Ovary (tissue), 7 donors: ENCODE measurements at regions not wholly inside any gene's neighbourhood (a gene's known extent, or its start where the extent isn't known, plus 50 kb on each side); places are given as distances from the start of the nearest gene placed in this dataset.

Experiments
- DNase-seq, 5 donors: peaks; one replicate each; pipeline ENCODE4 v3.0.0-alpha.2; 2019 to 2020
- H3K27ac ChIP-seq, 2 donors: fragments of 200-600 bp; one replicate each; pipeline versions ENCODE4 v1.5.1 to v1.8.0; 2019 to 2022
- H3K27me3 ChIP-seq: fragments of 200-600 bp; one replicate; pipeline ENCODE4 v1.8.0; 2022
- H3K36me3 ChIP-seq: fragments of 200-600 bp; sonication (generic); one replicate; pipeline ENCODE4 v1.5.1; 2019
- H3K4me1 ChIP-seq: one replicate; pipeline ENCODE4 v1.8.1; 2013; ENCODE audit warnings: mild to moderate bottlenecking, moderate library complexity; ENCODE audit not compliant: insufficient read depth
- H3K4me3 ChIP-seq: fragments of 200-600 bp; sonication (generic); one replicate; pipeline ENCODE4 v1.5.1; 2017
- H3K9me3 ChIP-seq, 2 donors: fragments of 200-600 bp in 1 of 2; sonication (generic) in 1 of 2; one replicate each; pipeline versions ENCODE4 v1.5.1 to v1.8.1; 2013 to 2019; ENCODE audit warnings: mild to moderate bottlenecking in 1 of 2, moderate library complexity in 1 of 2
- EP300 ChIP-seq: sonication (generic); formaldehyde crosslinking; IDR thresholded peaks from one replicate; pipeline ENCODE4 v1.6.1; 2017; ENCODE audit warnings: antibody characterized with exemption
- POLR2A ChIP-seq: fragments of 450-650 bp; IDR thresholded peaks from one replicate; pipeline ENCODE4 v1.6.1; 2017; ENCODE audit warnings: antibody characterized with exemption, mild to moderate bottlenecking, moderate library complexity
- WGBS, 3 donors: extraction: QIAGEN DNeasy Blood & Tissue Kit in 1 of 3; methylation state at CpG; one replicate each; pipeline versions ENCODE4 v1.1.5 to v1.1.7; 2013 to 2017; 5-methylcytosine and 5-hydroxymethylcytosine counted together
- intact Hi-C, 4 donors: fragments of 100-400 bp; cut with DNase I; formaldehyde crosslinking; loops; one replicate each; pipeline versions ENCODE4 v1.11.0 to v1.15.1; 2022 to 2023
- TF ChIP-seq, protein P1 (sequence below), 3 donors: fragments of 450-650 bp in 2 of 3; fragments of 200-600 bp in 1 of 3; IDR thresholded peaks; one replicate each; pipeline versions ENCODE4 v1.5.1 to v1.8.0; 2016 to 2022; ENCODE audit warnings: antibody characterized with exemption in 3 of 3, mild to moderate bottlenecking in 1 of 3
- donor health status: DM: no; HTN: no; CAD: no; lungs with moderate emphysema.
- donor health status: DM: no; HTN: no; CAD: no.
- donor health status: Bipolar disorder and iron deficiency.
- donor health status: DM: no; HTN: no; CAD: no.
- donor health status: DM: yes; HTN: yes; CAD: no.

DNA sequence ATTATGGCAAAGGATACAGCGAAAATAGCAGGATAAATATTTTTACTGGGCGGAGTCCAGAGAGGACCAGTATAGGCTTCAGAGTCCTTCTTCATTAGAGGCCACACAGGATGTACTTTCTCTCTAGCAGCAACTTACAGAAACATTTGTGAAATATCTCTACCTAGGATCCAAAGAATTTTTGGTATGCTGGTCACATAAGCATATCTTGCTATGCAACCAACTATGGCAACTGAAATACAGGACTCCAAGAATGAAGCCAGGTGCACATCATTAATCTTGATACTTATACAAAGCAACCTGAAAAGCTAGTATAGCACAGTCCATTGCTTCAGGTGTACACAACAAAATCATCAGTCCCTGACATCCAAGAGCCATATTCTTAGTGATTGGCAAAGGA lies 59.1 kb upstream of the NABP1 start:
- no peak for DNase-seq
- TF ChIP-seq, protein P1, sequence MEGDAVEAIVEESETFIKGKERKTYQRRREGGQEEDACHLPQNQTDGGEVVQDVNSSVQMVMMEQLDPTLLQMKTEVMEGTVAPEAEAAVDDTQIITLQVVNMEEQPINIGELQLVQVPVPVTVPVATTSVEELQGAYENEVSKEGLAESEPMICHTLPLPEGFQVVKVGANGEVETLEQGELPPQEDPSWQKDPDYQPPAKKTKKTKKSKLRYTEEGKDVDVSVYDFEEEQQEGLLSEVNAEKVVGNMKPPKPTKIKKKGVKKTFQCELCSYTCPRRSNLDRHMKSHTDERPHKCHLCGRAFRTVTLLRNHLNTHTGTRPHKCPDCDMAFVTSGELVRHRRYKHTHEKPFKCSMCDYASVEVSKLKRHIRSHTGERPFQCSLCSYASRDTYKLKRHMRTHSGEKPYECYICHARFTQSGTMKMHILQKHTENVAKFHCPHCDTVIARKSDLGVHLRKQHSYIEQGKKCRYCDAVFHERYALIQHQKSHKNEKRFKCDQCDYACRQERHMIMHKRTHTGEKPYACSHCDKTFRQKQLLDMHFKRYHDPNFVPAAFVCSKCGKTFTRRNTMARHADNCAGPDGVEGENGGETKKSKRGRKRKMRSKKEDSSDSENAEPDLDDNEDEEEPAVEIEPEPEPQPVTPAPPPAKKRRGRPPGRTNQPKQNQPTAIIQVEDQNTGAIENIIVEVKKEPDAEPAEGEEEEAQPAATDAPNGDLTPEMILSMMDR (IDR thresholded peaks at IDR 0.05): no peak
- TF ChIP-seq POLR2A (no peak), EP300 (no peak)
- no peaks in the 10 kb centered on the region for H3K27me3 ChIP-seq
- 86 to 95% (median 91%) methylated on average over 2 of the region's 2 CpGs for WGBS, 3 donors
- H3K36me3 ChIP-seq: no peaks in the 10 kb centered on the region
- intact Hi-C loops: no loop called here
- H3K4me1 ChIP-seq: no peaks in the 10 kb centered on the region
- no peak overlapping the region for H3K27ac ChIP-seq
- H3K4me3 ChIP-seq: no peak overlapping the region
- H3K9me3 ChIP-seq: no peaks in the 10 kb centered on the region

DNA sequence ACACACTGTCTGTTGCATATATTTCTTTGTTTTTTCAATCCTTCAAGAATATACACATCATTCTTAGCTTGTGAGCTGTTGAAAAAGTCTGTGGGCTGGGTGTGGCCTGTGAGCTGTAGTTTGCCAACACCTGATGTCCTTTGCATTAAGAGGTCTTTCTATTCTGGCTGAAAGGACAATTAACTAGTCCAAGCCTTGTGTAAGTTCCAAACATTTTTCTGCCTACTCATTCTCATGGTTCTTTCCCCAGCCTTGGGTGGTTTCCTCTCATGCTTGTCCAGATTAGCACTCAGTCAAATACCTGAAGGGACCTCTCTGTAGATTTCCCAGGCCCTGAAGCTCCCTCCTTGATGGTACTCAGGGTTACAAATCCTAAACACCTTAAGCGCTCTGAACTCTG lies 57.8 kb upstream of the NABP1 start:
- Histone ChIP-seq H3K27me3 (no peaks in the 10 kb centered on the region), H3K4me3 (no peak overlapping the region), H3K4me1 (no peaks in the 10 kb centered on the region), H3K36me3 (no peaks in the 10 kb centered on the region), H3K9me3 (no peaks in the 10 kb centered on the region), H3K27ac (no peak overlapping the region)
- TF ChIP-seq, protein P1 (IDR thresholded peaks at IDR 0.05): no peak
- TF ChIP-seq POLR2A (no peak), EP300 (no peak)
- intact Hi-C loops: no loop called here
- DNase-seq: no peak
- 98 to 100% (median 100%) methylated on average over 1 of the region's 1 CpG for WGBS, 3 donors

DNA sequence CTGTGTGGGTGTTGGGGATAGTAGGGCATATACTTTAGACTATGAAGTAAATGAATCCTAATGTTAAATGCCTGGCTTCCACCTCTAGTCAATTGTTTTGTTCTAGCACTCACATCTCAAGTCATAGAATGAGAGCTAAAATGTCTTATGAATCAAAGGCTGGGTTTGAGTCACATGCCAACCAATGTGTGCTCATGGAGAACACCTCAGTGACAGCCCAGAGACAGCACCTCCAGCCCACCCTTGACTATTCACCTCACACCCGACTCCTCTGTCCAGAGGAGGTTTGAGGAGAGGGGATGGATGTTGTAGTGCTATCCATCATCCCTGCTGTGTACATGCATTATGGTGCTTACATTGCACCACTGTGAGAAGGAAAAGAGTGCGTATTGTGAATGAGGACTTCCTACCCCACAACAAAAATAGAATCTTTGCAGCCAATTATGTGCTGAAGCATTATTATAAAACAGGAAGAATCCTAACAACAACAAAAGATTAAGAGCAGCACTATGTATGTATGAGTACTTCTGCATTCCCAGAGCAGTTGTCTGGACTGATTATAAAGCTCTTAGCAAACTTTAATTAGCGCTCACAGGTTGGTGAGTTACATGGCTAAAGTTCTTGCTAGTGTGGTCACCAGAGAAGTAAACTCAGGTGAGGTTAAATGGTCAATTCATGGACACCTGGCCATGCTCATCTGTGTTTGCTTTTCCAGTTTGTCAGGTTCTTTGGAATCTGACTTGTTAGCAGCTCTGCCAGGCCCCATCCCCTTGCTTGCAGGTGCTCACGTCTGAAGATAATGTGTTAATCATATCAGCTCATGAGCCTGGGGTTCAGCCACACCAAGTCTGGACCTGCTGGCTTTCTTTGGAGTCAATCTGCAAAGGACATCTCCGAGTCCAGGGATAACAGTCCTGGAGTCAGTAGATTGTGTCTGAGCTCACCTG lies 55.3 kb upstream of the NABP1 start:
- Histone ChIP-seq H3K27me3 (no peaks in the 10 kb centered on the region), H3K9me3 (no peaks in the 10 kb centered on the region), H3K4me3 (no peak overlapping the region), H3K4me1 (no peaks in the 10 kb centered on the region), H3K36me3 (no peaks in the 10 kb centered on the region), H3K27ac (no peak overlapping the region)
- intact Hi-C loops: no loop called here
- TF ChIP-seq EP300: no peak
- TF ChIP-seq POLR2A: no peak
- TF ChIP-seq, protein P1 (IDR thresholded peaks at IDR 0.05): no peak
- no peak for DNase-seq
- 52 to 70% (median 63%) methylated on average over 5 of the region's 5 CpGs for WGBS, 3 donors

DNA sequence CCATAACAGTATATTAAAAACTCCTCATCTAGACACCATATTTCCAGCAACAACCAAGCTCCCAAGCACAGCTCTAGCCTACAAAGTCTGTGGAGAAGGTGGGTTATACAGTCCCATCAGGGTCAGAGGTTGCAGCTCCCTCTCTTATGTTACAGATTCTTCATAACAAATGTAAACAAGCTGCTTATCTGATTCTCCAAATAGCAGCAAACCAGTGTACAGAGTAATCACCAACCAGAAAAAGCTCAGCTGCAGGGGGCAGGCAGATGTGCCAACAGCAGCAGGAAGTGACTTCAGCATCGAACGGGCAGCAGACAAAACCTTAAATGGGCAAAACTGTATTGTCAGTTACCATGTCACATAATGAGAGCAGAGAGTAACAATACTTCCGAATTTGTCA lies 52.9 kb upstream of the NABP1 start:
- no peak overlapping the region for H3K27ac ChIP-seq
- H3K27me3 ChIP-seq: no peaks in the 10 kb centered on the region
- 71 to 86% (median 77%) methylated on average over 3 of the region's 3 CpGs for WGBS, 3 donors
- DNase-seq: no peak
- no peak overlapping the region for H3K4me3 ChIP-seq
- H3K36me3 ChIP-seq: no peaks in the 10 kb centered on the region
- TF ChIP-seq EP300 (no peak), POLR2A (no peak)
- TF ChIP-seq, protein P1 (IDR thresholded peaks at IDR 0.05): no peak
- no peaks in the 10 kb centered on the region for H3K9me3 ChIP-seq
- no peaks in the 10 kb centered on the region for H3K4me1 ChIP-seq
- intact Hi-C loops: no loop called here
